HG03521 (cell line): ENCODE measurements at regions not wholly inside any gene's neighbourhood (a gene's known extent, or its start where the extent isn't known, plus 50 kb on each side); places are given as distances from the start of the nearest gene placed in this dataset.
A peak's percentile ranks its signal among the peaks of the same experiment; 100 is the strongest.
"Not testable (repeated sequence)": the region's sequence is repeated elsewhere in the genome, so short reads cannot be mapped to it uniquely, and the experiment has no call there.

Experiments used
- ATAC-seq: cut with Tn5 transposase; IDR thresholded peaks from one replicate; pipeline ENCODE4 v1.9.1; 2021; ENCODE audit warnings: mild to moderate bottlenecking, moderate library complexity; ENCODE audit not compliant: unreplicated experiment

DNA sequence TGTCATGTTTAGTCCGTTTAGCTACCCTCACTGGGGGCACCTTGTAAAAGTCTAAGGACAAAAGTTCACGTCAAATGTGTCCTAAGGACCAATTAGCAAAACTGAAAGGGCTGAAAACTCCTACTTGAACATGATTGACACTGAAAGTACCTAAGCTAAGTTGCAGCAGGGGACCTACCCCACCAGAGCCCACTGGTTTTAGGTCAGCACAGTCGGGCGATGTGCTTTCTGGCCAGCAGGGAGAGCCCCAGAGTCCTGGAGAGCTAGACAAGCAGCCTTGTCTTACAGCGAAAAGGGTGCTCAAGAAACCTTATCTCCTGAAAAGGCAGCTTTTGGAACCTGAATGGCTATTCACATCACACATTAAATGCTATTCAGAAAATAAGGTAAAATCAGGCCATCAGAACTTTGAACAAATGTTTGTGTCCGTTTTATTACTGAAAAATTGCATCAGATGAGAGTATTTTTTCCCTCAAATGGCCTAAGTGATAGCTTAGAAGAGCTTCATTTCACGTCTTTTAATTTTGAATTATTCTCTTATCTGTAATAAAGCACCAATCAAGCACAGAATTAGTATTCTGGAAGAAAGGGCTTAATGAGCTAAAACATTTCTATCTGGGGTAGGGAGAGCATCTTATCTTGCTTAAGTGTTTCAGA is 52.2 kb upstream of the MKI67 start:
- peak; percentile 70 for ATAC-seq

DNA sequence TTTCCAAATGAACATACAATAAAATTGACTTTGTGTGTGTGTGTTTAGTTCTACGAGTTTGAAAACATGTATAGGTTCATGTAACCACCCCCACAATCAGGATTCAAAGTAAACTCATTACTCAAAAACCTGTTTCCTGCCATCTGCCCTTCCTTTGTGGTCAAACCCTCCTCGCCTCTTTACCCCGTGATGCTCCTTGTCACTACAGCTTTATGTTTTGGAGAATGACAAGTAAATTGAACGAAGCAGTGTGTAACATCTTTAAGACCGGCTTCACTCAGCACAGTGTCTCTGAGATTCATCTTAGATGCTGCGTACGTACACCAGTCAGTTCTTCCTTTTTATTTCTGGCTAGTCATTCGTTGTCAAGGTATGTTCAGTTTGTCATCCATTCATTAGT is 54.6 kb upstream of the MKI67 start:
- ATAC-seq: no peak

DNA sequence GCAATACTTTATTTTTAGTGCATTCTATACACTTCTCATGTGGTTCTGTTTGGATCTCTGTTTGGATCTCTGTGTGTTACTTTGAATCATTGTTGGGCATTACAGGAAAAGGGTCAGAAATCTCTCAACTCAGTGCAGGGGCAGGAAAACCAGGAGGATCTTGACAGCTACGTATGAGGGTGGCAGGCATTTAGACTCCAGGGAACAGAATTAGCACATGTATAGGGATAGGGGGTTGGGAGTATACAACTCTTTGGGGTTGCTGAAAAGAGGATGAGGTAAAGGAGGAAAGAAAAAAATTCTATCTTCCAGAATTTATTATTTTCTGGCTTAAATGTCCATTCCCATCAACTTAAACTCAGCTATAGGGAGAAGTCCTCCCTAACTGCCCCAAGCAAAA is 59.4 kb upstream of the MKI67 start:
- ATAC-seq: no peak

DNA sequence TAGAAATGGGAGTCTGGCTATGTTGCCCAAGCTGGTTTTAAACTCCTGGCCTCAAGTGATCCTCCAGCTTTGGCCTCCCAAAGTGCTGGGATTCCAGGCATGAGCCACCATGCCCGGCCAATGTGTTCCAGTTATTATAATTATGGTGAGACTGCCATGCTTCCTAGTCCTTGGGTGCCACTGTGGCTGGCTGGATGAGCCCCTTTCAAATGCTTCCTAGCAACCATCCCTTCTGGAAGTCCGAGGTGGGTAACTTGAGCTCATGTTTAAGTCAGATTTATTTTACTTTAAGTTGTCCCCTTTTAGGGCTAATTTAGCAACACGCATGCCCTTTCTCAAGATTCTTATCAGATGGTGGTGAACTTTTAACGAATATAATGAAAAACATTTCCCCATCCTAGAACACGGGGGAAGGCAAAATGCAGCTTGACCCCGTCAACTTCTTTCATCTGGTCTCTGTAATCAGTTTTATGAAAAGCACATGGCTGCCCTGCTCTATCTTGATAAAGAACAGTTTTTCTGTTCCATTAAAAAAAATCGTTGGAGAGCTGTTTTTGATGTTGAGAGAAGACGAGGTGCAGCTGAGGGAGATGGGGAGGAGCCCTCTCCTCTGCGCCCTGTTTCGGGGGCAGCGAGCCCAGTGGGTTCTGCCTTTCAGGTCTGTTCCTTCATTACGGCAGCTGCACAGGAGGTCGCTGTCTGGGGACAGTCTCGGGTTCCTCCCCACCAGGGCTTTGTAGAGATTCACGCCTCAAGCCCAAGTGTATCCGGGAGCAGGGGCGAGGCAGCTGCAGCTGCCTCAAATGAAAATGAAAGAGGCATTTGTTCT is 61.0 kb upstream of the MKI67 start:
- ATAC-seq: no peak

DNA sequence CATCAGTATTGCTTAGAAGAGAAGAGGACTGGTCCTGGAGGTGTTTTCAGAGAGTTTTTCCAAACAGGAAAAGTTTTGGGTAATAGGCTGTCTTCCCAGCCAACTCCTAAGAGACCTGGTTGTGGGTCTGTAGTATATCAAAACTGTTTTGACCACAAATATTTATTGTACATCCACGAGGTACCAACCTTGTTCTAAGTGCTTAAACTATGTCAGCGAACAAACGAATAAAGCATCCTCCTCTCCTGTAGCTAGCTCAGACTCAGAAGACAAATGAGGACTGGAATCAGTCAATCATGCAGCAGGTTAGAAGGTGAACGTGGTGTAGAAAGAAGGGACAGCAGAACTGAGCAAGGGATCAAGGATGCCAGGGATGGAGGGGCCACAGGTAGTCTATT is 61.6 kb upstream of the MKI67 start:
- no peak for ATAC-seq

DNA sequence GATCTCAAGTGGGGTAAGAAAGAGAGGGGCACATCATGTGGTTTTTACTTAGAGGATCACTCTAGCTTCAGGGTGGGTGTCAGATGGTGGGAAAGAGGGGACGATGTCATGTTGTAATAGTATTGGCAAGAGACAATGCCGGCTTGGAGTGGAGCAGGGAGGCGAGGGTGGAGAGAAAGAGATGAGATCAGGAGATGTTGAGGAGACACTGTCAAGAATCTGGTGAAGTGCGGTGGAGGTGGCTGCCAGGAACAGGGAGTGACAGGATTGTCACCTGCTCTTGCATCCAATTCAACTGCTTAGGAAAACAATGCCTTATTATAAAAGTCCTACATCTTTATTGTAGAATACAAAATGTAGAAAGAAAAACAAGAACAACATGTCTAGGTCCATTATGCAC is 63.0 kb upstream of the MKI67 start:
- ATAC-seq: no peak

DNA sequence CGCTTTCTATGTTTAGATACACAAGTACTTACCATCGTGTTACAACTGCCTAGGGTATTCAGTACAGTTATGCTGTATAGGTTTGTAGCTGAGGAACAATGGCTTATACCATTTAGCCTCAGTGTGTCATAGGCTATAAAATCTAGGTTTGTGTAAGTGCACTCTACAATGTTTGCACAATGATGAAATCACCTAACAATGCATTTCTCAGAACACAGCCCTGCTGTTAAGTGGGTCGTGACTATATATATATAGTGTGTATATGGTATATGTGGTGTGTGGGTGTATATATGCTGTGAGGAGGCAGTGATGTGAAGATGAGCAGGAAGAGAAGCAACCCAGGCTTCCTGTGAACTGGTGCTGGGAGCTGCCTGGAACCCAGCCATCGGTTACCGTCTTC is 65.6 kb upstream of the MKI67 start:
- no peak for ATAC-seq

DNA sequence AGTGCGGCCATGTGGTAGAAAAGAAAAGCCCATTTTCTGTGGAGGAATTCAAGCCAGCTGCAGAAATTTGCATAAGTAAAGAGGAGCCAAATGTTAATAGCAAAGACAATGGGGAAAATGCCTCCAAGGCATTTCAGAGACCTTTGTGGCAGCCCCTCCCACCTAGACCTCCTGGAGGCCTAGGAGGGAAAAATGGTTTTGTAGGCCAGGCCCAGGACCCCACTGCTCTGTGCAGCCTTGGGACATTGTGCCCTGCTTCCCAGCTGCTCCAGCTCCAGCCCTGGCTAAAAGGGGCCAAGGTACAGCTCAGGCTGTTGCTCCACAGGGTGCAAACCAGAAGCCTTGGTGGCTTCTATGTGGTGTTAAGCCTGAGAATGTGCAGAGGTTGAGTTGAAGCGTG is 75.6 kb upstream of the MKI67 start:
- ATAC-seq: not testable (repeated sequence)

DNA sequence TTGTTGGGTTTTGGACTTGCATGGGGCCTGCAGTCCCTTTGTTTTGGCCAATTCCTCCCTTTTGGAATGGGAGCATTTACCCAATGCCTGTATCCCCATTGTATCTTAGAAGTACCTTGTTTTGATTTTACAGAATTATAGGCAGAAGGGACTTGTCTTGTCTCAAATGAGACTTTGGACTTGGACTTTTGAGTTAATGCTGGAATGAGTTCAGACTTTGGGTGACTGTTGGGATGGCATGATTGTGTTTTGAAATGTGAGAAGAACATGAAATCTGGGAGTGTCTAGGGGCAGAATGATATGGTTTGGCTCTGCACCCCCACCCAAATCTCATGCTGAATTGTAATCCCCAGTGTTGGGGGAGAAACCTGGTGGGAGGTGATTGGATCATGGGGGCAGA is 76.8 kb upstream of the MKI67 start:
- no peak for ATAC-seq

DNA sequence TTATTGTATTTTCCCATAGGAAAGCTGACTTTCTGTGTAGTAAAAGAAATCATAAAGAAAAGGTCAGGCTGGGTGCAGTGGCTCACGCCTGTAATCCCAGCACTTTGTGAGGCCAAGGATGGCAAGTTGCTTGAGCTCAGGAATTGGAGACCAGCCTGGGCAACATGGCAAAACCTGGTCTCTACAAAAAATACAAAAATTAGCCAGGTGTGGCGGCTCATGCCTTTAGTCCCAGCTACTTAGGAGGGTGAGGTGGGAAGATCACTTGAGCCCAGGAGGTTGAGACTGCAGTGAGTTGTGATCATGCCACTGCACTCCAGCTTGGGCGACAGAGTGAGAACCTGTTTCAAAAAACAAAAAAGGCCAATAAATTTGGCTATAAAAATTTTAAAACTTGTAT is 79.4 kb upstream of the MKI67 start:
- ATAC-seq: not testable (repeated sequence)

DNA sequence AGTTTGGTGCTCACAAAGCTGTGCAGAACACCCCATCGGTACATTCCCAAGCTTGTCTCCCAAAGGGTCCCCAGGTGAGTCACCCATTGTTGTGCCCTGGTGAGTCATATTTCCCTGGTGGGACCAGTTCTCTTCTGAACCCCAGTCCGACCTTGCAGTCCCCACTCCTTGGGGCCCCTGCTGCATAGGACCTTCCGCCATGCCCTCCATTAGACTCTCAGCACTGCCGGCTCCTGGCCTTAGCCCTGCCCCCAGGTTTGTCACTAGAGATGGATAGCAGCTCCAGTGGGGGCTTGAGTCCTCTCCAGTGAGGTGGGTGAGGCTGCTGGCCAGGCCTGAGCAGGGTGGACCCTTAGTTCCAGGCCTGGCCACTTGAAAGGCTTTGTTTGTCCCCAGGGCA is 80.5 kb upstream of the MKI67 start:
- no peak for ATAC-seq

DNA sequence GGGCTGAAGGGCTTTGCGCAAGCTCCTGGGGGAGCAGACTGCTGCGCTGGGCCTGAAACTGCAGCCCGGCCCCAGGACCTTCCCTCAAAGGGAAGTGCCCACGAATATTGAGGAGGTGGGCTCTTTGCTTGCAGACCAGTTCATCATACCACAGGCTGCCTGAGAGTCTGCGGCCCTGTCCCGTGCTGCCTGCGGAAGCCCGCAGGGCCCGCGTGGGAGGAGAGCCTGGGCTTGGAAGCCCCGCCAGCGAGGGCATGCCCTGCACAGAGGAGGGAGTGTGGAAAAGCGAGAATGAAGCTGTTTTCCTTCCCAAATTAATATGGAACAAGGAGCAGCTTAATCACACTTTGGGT is 83.6 kb upstream of the MKI67 start:
- ATAC-seq: no peak

DNA sequence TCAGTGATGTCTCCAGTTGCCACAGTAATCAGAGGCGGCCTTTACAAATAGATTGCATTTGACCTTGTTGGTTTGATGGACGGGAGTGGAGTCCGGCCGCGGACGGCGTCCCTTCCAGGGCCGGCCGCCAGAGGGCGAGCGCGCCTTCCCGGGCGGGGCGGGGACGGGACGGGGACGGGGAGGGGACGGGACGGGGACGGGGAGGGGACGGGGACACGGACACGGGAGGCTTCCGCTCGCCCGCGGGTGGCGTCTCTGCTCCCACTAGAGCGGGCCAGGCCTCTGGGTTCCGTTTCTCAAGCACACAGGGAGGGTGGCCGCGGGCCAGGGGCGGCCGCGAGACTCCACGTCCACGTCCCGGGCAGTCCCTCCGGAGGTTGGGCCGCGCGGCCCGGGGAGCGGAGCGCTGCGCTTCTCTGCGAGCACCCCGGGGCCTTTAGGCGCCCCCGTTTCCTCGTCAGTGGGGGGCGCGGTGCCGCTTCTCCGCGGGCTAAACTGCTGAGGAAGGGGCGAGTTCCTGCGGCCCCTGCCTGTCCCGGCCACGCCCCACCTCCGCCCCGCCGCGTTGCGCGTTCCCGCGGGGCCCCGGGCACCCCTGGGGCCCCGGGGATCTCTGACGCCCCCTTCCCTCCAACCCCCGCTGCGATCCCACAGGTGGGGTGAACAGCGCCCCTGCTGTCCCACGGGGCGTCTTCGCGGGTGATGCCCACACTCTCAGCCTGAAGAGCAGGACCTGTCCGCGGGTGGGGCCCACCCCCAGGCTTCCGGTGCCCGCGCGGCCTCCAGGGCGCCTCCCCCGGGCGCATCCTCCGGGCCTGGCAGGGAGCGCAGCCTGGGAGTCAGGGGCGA is 84.2 kb upstream of the MKI67 start:
- ATAC-seq: peak; percentile 46

DNA sequence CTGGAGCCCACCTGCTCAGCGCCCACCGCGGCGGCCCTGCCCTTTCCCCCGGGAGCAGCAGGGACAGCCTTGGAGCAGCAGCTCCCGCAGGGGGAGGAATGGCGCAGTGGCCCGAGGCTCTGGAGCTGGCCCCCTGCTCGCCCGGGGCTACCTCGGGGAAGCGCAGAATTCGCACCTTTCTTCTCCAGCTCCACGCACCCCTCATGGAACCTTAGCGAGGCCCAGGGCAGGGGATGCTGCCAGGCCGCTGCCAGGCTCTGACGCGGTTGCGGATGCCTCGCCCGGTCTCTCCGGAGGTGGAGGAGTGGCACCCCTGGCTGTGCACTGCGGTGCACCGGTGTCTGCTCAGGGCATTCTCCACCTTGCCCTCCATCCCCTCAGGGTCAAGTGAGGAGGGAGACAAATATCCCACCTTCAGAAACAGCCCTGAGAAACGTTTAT is 84.9 kb upstream of the MKI67 start:
- no peak for ATAC-seq

DNA sequence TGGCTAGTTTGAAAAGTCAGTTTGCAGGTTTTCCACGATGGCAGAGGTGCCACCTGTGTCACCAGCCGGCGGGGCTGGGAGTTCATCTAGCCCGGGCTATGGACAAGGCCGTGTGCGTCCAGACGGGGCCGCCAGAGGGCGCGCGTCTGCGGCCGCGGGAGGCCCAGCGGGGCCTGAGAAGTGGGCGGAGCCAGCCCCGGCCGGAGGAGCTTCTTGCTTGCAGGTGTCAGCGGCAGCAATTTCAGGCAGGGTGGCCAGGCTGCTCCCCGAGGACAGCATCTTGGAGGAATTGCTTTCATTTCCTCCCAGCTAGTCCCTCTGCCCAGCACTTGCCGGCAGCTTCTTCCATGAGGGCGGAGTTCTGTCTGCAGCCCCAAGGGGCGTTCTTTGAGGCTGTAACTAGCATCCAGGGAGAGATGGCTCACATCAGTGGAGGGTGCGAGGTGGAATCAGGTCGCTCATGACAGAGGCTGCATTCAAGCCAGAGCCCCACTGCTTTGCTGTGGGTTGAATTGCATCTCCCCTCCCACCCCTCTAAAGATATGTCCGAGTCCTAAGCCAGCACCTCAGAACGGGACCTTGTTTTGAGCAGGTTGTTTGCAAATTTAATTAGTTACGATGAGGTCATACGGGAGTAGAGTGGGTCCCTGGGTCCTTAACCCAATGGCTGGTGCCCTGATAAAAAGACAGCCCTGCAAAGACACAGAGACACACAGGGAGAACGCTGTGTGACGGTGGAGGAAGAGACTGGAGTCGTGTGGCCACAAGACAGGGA is 85.9 kb upstream of the MKI67 start:
- ATAC-seq: peak; percentile 96

DNA sequence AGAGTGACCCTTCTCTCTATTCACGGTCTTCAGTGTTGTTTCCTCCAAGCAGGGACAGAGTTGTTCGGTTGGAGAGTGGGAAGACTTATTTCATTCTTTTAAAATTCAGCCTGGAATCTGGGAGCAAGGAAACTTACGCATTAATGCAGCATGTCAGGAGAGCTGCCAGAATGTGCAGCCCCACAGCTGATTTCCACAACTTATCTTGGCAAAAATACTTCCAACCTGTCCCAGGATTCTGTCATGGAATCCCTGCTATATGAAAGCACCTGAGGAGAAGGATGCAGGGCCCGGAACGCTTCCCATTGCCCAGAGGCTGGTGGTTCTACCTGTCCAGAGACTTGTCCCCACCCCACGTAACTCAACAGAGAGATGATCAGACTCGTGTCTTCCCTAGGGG is 86.9 kb upstream of the MKI67 start:
- ATAC-seq: no peak

DNA sequence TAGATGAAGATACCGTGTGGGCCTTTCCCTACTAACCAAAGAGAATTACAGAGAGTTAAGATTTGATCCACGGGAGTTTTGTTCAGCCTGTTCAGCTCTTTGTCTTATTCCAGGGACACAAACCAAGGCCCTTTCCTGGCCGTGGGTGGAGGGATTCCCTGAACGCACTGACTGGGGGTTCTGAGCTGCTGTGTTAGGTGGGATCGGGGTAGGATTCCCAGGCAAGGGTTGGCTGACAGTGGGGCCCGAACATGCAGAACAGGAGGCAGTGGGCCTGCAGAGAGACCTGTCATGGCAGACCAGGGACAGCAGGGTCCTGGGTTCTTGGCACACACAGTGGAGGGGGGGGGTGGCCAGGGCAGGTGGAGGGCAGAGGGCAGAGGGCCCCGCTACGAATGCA is 89.5 kb upstream of the MKI67 start:
- ATAC-seq: no peak

DNA sequence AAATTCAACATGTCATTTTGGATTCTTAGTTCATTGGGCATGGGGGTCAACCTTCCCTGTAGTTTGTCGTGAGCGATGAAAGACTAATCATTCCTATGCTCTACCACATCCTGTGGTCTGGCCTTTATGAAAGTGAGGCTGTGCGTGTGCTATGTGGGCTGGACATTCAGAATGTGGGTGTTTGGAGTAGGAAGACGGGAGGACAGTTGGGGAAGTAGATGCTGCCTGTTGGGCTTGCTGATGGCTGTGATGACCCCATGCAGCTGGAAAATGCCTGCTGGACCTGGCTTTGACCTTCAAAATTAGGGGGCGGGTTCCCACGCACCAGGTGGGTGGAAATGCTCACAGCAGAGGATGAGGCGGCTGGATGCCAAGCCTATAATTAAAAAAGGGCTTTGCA is 90.9 kb upstream of the MKI67 start:
- no peak for ATAC-seq

DNA sequence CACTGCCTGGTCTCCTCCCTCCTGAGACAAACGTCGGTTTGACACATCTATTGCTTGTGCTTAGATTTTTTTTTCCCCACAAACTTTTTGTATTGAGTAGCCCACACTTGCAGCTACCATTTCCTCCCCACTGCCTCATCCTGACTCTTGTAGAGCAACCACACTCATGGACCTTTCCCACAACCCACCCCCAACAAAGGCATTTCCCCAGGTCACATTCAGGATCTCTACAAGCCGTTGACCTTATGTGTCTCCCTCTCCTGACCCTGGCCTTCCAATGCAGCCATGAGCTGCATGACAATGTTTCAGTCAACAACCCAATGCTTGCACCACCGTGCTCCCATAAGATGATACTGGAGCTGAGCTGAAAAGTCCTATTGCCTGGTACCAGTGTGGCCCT is 91.9 kb upstream of the MKI67 start:
- no peak for ATAC-seq

DNA sequence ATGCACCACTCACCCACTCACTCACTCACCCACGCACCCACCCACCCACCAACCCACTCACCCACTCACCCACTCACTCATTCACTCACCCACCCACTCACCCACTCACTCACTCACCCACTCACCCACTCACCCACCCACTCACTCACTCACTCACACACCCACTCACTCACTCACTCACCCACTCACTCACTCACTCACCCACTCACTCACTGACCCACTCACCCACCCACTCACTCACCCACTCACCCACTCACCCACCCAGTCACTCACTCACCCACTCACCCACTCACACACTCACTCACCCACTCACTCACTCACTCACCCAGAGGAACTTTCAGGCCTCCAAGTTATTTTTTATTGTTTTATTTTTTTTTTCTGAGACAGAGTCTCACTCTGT is 93.1 kb upstream of the MKI67 start:
- ATAC-seq: no peak

DNA sequence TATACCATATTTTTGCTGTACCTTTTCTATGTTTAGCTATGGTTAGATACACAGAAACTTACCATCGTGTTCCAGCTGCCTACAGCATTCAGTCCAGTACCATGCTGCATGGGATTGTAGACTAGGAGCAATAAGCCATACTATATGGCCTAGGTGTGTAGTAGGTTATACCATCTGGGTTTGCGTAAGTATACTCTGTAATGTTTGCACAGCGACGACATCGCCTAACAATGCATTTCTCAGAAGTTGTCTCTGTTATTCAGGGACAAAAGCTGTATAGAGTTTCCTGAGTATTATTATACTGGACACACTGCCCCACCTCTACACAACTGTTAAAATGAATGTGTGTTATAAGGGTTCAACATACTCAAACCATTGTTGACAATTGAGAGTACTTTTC is 93.8 kb upstream of the MKI67 start:
- ATAC-seq: no peak
